HG03175 (cell line): ENCODE measurements at regions not wholly inside any gene's neighbourhood (a gene's known extent, or its start where the extent isn't known, plus 50 kb on each side); places are given as distances from the start of the nearest gene placed in this dataset.
A peak's percentile ranks its signal among the peaks of the same experiment; 100 is the strongest.

ENCODE experiments used
- ATAC-seq: cut with Tn5 transposase; IDR thresholded peaks from one replicate; pipeline ENCODE4 v1.9.1; 2021; ENCODE audit warnings: mild to moderate bottlenecking, moderate library complexity; ENCODE audit not compliant: unreplicated experiment

DNA sequence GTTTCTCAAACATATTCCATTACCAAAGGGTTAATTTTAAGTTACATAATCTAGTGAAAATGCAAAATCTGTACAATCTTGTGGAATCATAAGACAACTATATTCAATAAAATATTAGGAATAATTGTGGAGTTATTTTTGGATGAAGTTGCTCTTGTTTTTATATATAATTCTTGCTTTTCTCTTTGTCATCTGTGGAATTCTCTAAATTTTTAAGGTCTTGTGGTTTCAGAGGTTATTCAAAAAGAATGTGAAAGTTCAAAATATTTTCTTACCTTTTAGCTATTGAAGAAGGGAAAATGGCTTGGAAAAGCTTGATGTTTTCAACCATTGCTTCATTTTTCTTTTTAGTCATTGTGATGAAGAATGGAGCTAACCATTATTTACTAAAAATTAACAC lies 552.1 kb downstream of the TFEC start:
- no peak for ATAC-seq

DNA sequence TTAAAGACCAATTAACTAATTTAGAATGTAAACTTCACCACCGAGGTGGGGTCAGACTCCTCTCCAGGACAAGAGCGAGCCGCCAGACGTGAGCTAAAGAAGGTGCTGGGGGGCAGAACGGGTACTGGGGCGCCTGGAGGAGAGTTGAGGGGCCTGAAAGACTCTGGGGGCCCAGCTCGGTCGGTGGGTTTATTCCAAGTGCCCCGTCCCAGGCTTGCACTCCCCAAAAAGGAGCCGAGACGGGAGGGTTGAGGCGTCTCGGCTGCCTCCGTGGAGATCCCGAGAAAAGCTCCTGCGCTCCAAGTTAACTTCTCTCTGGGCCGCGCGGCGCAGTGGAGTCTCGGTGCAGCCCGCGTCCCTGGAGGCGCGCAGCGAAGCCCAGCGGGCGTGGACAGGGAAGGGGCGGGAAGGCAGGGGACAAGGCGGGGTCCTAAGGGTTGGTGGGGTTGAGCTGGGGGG lies 553.3 kb downstream of the TFEC start:
- ATAC-seq: no peak

DNA sequence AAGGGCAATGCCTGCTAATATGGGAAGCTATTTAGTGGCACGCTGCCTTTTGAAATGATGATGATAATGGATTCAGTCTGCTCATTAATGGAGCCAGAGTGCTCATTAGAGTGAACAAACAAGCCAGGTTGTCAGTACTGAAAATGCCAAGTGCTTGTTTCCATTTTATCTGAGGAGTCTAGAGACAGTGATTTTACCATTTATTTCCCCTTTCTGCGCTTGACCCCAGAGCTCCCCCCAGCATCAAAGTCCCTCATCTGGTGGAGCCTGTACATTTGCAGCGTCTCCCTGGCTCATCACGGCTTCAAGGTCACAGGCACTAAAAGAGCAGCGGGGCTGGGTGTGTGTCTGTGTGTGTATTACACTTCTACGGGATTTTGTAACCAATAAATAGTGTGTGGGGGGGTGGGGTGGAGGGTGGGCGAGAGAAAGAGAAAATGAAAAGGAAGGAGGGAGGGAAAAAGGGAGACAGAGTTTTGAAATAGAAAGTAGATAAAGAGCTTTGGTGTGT lies 553.8 kb downstream of the TFEC start:
- no peak for ATAC-seq

DNA sequence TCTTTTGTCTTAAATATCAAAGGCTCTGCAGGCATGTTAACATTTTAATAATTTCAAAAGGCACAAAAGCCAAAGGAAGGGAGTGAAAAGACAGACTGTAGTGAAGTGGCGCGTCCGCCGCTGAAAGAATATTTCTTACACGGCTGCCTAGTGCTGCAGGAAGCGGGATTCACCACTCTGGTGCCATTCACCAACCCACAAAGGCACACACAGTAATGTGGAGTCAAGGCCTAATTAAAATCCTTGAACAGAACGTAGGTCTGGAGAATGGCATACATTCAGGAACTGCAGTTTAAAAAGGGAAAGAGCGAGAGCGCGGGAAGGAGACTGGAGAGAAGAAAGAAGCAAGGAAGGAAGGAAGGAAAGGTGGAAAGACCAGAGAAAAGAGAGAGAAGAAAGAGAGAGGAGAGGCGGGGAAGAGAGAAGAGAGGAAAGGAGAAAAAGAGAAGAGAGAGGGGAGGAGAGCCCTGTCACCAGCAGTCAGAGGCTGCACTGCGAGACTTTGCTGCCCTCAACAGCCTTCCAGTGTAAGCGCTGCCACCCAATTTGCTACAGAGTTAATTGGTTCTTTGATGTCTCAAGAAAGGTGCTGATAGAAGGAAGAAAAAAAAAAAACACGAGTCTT lies 554.0 kb downstream of the MDFIC start:
- peak; percentile 40 for ATAC-seq

DNA sequence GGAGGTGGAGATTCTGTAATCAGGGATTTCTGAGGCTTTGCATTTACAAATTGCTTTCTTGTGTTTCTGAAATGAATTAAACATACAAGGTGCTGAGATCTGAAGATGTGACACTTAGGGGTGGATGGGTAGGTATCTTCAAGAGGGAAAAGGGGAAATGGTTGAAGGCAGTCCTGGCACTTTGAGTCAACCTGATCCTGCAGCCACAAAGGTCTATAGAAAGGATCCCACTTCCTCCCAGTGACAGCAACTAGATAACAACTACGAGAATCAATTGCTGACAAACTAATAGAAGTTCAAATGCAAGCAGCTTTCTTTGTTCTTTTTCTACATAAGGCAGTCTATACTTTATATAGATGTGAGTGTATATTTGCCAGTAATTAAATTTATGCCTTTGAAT lies 553.3 kb downstream of the MDFIC start:
- no peak for ATAC-seq

DNA sequence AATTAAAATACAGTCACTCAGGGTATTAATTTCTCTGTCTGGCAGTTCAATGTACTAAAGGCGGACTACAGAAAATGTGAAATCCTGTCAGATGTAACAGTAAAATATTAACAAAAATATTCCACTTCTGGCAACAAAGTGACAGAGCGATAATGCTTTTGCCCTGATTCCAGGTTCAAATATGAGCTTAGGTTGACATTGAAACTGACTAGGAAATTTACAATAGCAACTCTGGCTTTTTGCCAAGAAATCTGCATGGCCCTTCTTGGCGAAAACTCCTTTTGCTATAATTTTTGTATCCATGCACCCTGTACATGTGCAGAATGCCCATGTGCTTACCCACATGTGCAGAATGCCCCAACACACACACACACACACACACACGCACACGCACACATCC lies 552.2 kb downstream of the MDFIC start:
- ATAC-seq: no peak

DNA sequence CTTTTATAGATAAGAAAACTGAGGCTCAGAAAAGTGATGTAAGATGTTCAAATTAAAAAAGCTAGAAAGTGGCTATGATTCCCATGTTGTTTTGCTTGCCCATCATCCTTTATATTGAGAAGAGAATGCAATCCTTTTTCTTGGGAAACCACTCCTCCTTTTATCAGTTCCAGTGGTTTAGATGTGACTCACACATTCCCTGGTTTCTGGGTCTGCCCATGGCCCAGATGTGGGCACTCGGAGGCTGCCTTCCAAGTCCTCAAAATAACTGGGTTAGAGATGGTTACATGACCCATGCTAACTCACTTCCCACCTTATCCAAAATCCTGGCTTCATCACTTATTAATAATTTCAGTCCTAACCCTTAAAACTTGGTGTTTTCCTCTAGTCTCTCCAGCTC lies 550.0 kb downstream of the MDFIC start:
- ATAC-seq: no peak

DNA sequence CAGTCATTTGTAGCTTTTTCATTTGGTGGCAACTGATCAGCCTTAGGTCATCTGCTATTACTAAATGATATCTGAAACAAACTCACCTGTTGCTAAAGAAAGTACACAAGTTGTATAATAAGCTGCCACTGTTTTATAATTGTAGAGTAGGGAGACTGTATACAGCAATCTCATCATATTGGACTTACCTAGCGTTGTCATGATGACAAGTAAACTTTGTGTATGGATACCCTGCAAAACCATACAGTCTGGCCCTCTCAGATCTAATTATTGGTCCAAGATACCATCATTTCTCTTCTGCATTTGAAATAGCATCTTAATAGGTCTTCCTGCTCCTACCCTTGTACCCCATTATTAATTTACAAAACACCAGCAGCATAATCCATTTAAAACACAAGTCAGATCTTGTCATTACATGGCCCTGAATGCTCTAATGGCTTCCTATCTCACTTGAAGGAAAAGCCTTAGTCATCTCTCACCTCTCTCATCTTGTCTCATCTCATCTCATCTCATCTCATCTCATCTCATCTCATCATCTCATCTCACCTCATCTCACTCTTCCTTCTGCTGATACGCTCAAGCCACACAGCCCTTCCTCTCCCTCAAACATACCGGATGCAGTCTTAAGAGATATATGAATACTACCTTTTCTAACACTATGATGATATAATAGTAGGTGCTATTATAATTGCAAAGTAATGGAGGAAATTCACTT lies 540.6 kb downstream of the MDFIC start:
- ATAC-seq: no peak

DNA sequence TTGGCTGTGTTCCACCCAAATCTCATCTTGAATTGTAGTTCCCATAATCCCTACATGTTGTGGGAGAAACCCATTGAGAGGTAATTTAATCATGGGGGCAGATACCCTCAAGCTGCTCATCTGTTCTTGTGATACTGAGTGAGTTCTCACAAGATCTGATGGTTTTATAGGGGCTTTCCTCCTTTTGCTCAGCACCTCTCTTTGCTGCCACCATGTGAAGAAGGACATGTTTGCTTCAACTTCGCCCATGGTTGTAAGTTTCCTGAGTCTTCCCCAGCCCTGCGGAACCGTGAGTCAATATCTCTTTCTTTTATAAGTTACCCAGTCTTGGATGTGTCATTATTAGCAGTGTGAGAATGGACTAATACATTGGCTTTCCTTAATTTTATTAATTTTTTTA lies 527.8 kb downstream of the MDFIC start:
- ATAC-seq: no peak

DNA sequence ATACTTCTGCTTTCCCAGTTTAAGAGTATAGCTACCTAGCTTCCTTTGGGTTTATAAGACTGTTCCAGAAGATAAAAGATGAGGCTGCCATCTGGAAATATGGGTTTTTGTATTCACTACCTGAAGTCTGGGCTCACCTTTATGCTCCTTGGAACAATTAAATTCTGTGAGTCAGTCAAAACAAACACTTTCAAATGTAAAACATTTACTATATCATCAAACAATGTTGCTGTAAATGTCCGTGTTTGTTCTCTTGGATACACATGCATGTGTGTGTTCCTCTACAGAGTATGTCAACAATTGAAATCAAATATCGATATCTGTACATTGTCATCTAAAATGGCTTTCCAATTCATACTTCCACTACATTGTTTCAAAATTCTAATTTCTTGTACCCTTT lies 525.6 kb downstream of the MDFIC start:
- no peak for ATAC-seq

DNA sequence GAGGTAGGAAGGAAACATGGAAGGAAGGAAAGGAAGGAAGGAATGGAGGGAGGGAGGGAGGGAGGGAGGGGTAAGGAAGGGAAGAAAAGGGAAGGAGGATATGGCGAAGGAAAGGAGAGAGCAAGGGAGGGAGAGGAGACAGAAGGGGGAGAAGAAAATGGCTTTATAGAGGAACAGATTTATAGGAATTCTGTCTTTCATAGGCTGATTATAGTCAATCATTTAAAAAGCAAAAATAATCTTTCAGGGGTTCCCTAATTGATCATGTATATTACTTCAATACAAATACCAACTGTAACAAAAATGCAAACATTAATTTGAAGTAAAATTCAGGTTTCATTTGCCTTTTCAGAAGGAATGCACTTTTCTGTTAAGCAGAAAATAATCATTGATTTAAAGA lies 519.1 kb downstream of the MDFIC start:
- no peak for ATAC-seq

DNA sequence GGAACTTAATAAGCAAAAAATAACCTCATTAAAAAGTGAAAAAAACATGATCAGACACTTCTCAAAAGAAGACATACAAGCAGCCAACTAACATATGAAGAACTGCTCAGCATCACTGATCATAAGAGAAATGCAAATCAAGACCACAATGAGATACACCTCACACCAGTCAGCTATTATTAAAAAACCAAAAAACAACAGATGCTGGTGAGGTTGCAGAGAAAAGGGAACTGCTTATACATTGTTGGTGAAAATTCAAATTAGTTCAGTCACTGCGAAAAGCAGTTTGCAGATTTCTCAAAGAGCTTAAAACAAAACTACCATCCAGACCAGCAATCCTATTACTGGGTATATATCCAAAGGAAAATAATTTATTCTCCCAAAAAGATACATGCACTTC lies 513.3 kb downstream of the MDFIC start:
- peak; percentile 95 for ATAC-seq

DNA sequence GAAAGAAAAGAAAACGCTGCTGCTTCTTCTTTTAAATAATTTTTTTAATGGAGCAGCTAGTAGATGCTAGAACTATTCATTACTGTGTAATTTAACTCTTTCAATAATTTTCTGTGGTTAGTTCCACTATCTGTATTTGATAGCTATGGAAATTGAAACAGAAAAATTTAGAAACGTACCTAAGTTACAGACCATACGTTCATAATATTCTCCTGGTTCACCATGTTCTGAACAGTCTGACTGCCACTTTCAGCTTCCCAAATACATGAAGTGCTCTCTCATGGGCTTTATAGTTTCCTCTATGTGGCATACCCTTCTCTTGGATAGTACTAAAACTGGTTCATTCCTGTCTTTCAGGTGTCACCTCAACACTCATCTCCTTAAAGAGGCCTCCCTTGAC lies 508.0 kb downstream of the MDFIC start:
- no peak for ATAC-seq

DNA sequence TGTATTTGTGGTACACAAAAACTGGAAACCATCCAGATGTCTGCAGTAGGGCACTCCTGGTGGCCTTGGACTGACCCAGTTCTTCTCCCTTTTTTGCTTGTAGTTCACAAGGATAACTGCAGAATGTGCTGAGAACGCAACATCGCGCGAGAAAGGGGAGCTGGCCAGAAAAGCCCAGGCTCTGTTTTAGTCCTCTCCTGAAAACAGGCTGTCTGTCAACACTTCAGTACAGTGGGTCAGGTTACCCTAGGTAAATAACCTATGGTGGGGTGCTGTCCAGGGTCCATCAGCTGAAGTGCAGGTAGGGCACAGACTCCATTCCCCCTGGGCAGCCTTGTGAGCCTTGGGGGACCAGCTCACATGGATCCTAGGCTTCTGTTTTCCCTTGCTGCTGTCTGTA lies 495.8 kb downstream of the MDFIC start:
- no peak for ATAC-seq

DNA sequence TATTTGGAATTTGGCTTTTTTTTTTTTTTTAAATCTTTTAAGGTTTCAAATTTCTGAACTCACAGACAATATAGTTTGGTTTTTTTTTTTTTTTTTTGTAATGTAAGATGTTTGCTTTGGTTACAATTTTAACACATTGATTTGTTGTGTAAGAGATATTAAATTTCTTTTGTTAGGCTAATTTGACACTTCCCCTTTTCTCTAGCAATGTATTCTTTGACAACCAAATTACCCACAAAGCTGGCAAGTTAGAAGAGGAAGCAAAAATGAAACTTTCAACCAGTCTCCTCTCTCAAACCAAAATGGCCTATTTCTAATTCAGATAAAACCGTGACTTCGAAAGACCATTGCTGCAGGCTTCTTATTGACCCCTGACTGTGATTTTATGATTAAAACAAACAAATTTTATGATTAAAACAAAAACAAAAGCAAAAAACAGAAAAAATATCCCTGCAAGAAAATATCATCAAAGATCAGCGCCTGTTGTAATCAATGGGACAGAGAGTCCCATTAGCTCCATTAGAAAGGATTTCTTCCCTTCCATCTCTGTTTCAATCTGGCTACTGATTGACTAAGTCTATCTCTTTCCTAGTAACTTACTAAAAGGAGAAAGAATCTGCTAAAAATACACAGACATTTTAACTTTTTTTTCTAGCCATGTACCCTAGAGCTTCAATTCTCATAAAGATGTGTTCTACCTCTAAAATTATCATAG lies 489.2 kb downstream of the MDFIC start:
- ATAC-seq: peak; percentile 98

DNA sequence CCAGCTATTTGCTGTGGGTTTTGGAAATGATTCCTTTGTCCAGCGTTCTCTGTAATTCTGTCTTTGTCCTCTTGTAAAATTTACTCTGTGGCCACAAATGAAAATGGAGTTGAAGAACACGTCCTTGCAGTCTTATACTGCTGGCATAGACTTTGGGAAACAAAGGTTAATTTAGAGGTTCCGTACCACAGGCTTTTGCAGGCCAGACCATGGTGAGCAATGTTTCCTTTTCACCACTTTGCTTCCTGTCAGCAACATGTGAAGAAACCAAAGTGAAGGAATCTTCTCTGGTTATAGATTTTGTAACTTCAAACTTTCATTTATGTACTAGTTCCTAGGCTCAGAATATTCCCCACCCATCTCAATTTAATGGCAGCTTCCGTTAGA lies 488.5 kb downstream of the MDFIC start:
- ATAC-seq: peak; percentile 13

DNA sequence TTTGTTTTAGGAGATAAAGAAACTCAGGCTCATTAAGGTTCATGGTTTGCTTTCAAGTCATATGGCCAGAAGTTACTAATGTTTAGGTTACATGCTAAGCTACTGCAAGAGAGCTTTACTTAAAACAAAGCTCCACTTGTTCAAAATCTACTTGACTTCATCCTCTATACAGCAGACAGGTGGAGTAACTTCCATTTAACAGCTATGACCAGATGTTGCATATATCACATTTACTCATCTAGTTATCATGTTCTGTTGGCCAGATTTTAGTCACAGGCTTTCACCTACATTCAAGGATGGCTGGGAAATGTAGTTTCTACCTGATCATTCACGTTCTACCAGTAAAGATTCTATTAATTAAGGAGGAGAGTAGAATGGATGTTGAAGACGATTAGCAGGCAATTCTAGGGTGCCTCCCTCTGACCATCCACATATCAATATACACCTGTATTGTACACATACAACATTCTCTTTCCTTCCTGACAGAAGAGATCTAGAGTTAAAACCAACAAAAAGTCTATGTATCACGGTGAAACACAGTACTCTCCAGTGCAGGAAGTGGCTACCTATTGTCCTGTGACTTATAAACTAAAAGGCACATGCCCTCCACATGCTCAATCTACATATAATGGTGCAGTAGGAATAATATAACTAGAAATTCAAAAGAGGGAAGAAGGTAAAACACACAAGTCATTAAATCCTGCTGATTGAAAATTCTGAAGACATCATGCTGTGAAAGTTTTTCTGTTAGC lies 488.0 kb downstream of the MDFIC start:
- no peak for ATAC-seq

DNA sequence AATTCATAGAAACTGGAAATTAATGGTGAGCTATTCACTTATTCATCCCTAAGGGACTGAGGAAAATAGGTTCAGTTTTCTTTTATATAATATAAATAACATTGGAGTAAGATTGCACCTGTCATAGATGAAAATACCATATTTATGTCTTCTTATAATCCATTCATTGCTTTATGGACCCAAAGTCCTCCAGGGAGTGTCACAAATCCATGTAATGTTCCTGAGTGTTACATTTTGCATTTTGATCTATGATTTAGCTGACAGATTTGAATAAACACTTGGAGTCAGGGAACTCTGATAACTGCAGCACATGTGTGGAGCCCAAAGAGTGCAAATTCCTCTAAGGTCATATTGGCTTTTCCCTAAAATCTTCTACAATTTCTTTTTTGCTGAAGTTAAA lies 484.3 kb downstream of the MDFIC start:
- ATAC-seq: no peak

DNA sequence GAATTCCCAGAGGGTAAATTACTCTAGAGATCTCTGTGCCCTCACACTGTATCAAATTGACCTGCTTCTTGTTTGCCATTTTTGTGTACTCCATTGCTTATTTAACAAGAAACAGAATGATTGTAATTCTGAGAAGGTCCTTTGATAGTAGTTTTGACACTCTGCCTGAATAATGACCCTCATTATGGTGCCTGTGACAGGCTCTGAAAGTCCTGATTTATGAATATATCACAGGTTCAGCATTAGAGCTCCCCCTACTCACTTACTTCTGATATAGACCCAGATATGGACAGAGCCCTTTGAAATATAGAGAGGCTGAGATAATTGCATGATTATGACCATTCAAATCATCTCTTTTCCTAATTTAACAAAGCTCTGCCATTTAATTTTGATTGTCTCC lies 465.2 kb downstream of the MDFIC start:
- no peak for ATAC-seq

DNA sequence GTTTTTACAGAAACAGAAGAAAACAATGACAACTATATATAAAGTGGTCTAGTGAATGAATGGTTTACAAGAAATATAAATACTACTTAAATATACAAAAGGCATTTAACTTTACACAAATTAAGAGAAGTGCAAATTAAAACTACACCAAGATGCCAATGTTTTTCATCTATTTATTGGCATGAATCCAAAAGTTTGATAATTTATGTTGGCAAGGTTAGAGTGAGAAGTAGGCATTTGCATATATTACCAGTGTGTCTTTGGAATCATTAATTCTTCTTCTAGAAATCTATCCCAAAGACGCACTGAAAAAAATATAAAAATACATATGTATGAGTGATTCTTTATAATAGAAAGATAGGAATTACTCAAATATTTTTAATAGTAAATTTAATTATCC lies 457.4 kb downstream of the MDFIC start:
- no peak for ATAC-seq

DNA sequence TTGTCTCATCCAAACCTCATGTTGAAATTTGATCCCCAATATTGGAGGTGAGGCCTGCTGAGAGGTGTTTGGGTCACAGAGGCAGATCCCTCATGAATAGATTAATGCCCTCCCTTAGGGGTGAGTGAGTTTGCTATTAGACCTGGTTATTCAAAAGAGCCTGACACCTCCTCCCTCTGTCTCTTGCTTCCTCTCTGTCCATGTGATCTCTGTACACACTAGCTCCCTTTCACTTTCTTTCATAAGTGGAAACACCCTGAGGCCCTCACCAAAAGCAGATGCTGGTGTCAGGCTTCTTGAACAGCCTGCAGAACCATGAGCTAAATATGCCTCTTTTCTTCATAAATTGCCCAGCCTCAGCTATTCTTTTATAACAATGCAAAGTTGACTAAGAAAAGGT lies 447.1 kb downstream of the MDFIC start:
- ATAC-seq: no peak
